SU-DHL-6 (cell line): ENCODE measurements at regions not wholly inside any gene's neighbourhood (a gene's known extent, or its start where the extent isn't known, plus 50 kb on each side); places are given as distances from the start of the nearest gene placed in this dataset.

ENCODE experiments used
- H2AFZ ChIP-seq: fragments of 200-600 bp; sonication (generic); 2 replicates; pipeline ENCODE4 v1.6.1; 2014; ENCODE audit warnings: low read depth, mild to moderate bottlenecking, moderate library complexity, mixed read lengths, antibody characterized with exemption, low read length; ENCODE audit not compliant: severe bottlenecking
- H3F3A ChIP-seq: fragments of 200-600 bp; shearing (Covaris generic); 2 replicates; pipeline ENCODE4 v1.6.0; 2016; ENCODE audit warnings: antibody characterized with exemption, mild to moderate bottlenecking; ENCODE audit not compliant: insufficient read depth
- H3K27ac ChIP-seq: fragments of 200-600 bp; sonication (generic); 2 replicates; pipeline ENCODE4 v1.5.1; 2016; ENCODE audit warnings: low read depth, mild to moderate bottlenecking, low read length, moderate library complexity, mixed read lengths
- H3K27me3 ChIP-seq: fragments of 200-600 bp; sonication (generic), shearing (Covaris generic); 2 replicates; pipeline ENCODE4 v1.6.0; 2014; ENCODE audit warnings: mild to moderate bottlenecking, low read length
- H3K36me3 ChIP-seq: fragments of 200-600 bp; sonication (generic); 2 replicates; pipeline ENCODE4 v1.6.1; 2014; ENCODE audit warnings: mild to moderate bottlenecking, low read length, mixed read lengths
- H3K4me2 ChIP-seq: fragments of 300-600, 200-600 bp; shearing (Covaris generic), sonication (generic); 2 replicates; pipeline ENCODE4 v1.6.0; 2014; ENCODE audit warnings: low read length, low read depth, mild to moderate bottlenecking; ENCODE audit not compliant: poor library complexity, severe bottlenecking
- H3K4me3 ChIP-seq: fragments of 200-600 bp; sonication (generic); 2 replicates; pipeline ENCODE4 v1.5.1; 2014; ENCODE audit warnings: antibody characterized with exemption, low read length, mild to moderate bottlenecking, mixed read lengths; ENCODE audit not compliant: insufficient read depth, poor library complexity, severe bottlenecking
- H3K79me2 ChIP-seq: fragments of 200-600 bp; sonication (generic); 2 replicates; pipeline ENCODE4 v1.6.1; 2014; ENCODE audit warnings: mild to moderate bottlenecking, low read length, moderate library complexity; ENCODE audit not compliant: insufficient read depth
- H3K9ac ChIP-seq: fragments of 200-600 bp; sonication (generic); 2 replicates; pipeline ENCODE4 v1.7.0; 2014; ENCODE audit warnings: mild to moderate bottlenecking, low read length
- H3K9me2 ChIP-seq: fragments of 200-600 bp; sonication (generic); replicated peaks from 2 replicates; pipeline ENCODE4 v1.6.1; 2014; ENCODE audit warnings: low read length; ENCODE audit not compliant: insufficient read depth
- H3K9me3 ChIP-seq: fragments of 200-600 bp; sonication (generic); 2 replicates; pipeline ENCODE4 v1.6.1; 2014; ENCODE audit warnings: low read length, mixed read lengths; ENCODE audit not compliant: insufficient read depth
- H4K20me1 ChIP-seq: fragments of 200-600 bp; sonication (generic); 2 replicates; pipeline ENCODE4 v1.6.1; 2014; ENCODE audit warnings: low read depth, mild to moderate bottlenecking, antibody characterized with exemption, low read length, moderate library complexity, mixed read lengths
- EZH2phosphoT487 ChIP-seq: fragments of 200-600 bp; sonication (generic), shearing (Covaris generic); conservative IDR thresholded peaks from 2 replicates; pipeline ENCODE4 v1.6.1; 2018; ENCODE audit warnings: mild to moderate bottlenecking, antibody characterized with exemption, low read length, moderate library complexity, mixed read lengths
- TF ChIP-seq, protein P1 (sequence below): fragments of 200-600 bp; sonication (generic); IDR thresholded peaks from one replicate; pipeline ENCODE4 v1.5.1; 2017; ENCODE audit warnings: antibody characterized with exemption, mild to moderate bottlenecking, low read length, moderate library complexity; ENCODE audit not compliant: insufficient read depth, poor library complexity, severe bottlenecking

- no peaks in the 10 kb centered on the region for H3K9me2 ChIP-seq
- H3K4me2 ChIP-seq = no peak overlapping the region
- H3K36me3 ChIP-seq = no peaks in the 10 kb centered on the region
- H3K9ac ChIP-seq = no peak overlapping the region
- no peaks in the 10 kb centered on the region for H3K27me3 ChIP-seq
- no peak overlapping the region for H3K27ac ChIP-seq
- H4K20me1 ChIP-seq = no peaks in the 10 kb centered on the region
- no peaks in the 10 kb centered on the region for H3K9me3 ChIP-seq
- no peak for TF ChIP-seq EZH2phosphoT487
- TF ChIP-seq, protein P1, sequence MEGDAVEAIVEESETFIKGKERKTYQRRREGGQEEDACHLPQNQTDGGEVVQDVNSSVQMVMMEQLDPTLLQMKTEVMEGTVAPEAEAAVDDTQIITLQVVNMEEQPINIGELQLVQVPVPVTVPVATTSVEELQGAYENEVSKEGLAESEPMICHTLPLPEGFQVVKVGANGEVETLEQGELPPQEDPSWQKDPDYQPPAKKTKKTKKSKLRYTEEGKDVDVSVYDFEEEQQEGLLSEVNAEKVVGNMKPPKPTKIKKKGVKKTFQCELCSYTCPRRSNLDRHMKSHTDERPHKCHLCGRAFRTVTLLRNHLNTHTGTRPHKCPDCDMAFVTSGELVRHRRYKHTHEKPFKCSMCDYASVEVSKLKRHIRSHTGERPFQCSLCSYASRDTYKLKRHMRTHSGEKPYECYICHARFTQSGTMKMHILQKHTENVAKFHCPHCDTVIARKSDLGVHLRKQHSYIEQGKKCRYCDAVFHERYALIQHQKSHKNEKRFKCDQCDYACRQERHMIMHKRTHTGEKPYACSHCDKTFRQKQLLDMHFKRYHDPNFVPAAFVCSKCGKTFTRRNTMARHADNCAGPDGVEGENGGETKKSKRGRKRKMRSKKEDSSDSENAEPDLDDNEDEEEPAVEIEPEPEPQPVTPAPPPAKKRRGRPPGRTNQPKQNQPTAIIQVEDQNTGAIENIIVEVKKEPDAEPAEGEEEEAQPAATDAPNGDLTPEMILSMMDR = no peak
- no peaks in the 10 kb centered on the region for H3F3A ChIP-seq
- no peak overlapping the region for H3K4me3 ChIP-seq
- no peak overlapping the region for H2AFZ ChIP-seq
- H3K79me2 ChIP-seq = no peaks in the 10 kb centered on the region
Measured at GRCh38 chr10:28879246-28879645, 201.9 kb downstream of the BAMBI start.

DNA sequence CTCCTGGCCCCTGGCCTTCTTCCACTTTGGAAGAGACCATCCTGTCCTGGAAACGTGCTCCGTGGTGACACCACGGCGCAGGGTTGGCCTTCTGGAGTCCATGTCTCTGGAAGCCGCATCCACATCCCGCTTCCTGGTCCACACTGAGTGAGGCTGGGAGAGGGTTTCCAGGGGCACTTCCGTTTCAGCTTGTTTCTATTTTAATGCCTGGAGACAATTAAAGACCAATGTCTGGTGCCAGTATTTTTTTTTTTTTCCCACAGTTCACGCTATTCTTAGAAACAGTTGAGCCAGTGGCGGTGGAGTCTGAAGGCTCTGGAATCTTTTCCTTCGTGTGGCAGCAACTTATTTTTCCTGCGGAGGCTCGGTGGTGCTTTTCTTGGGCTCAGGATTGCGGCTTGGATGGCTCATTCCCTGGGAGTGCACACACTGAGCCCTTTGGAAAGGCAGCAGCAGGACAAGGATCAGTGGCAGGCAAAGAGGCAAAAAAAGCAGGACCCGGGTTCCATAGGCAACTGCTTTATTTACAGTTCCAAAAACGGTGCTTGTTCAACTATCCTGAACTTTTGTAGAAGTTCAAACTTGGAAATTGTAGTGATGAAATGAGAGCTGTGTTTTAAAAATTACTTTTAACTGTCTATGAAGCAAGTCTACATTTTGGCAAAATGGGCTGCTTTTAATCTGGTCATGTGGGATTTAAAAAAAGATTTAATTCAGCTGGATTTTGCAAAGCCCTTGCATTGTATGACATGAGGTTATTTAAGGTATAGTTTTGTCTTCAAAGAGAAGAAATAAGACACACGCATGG, 202.8 kb downstream of the BAMBI start:
- Histone ChIP-seq H3K9me2 (no peaks in the 10 kb centered on the region), H2AFZ (no peak overlapping the region), H3K4me2 (no peak overlapping the region), H3K79me2 (no peaks in the 10 kb centered on the region), H3K27me3 (no peaks in the 10 kb centered on the region), H3K4me3 (no peak overlapping the region), H3K9ac (no peak overlapping the region), H3K9me3 (no peaks in the 10 kb centered on the region), H3F3A (no peaks in the 10 kb centered on the region), H4K20me1 (no peaks in the 10 kb centered on the region), H3K36me3 (no peaks in the 10 kb centered on the region), H3K27ac (no peak overlapping the region)
- no peak for TF ChIP-seq EZH2phosphoT487
- TF ChIP-seq, protein P1 = no peak

- Histone ChIP-seq H3K27me3 (no peaks in the 10 kb centered on the region), H3K9ac (no peak overlapping the region), H3K9me3 (no peaks in the 10 kb centered on the region), H3K4me2 (no peak overlapping the region), H2AFZ (no peak overlapping the region), H3K4me3 (no peak overlapping the region), H3K79me2 (no peaks in the 10 kb centered on the region), H4K20me1 (no peaks in the 10 kb centered on the region), H3K9me2 (no peaks in the 10 kb centered on the region), H3K36me3 (no peaks in the 10 kb centered on the region), H3K27ac (no peak overlapping the region), H3F3A (no peaks in the 10 kb centered on the region)
- no peak for TF ChIP-seq EZH2phosphoT487
- TF ChIP-seq, protein P1 = no peak
Measured at GRCh38 chr10:28880683-28880950, 203.3 kb downstream of the BAMBI start.
